ENCODE measurements at regions not wholly inside any gene's neighbourhood (a gene's known extent, or its start where the extent isn't known, plus 50 kb on each side); places are given as distances from the start of the nearest gene placed in this dataset.
"Not testable (repeated sequence)": the region's sequence is repeated elsewhere in the genome, so short reads cannot be mapped to it uniquely, and the experiment has no call there.

DNA sequence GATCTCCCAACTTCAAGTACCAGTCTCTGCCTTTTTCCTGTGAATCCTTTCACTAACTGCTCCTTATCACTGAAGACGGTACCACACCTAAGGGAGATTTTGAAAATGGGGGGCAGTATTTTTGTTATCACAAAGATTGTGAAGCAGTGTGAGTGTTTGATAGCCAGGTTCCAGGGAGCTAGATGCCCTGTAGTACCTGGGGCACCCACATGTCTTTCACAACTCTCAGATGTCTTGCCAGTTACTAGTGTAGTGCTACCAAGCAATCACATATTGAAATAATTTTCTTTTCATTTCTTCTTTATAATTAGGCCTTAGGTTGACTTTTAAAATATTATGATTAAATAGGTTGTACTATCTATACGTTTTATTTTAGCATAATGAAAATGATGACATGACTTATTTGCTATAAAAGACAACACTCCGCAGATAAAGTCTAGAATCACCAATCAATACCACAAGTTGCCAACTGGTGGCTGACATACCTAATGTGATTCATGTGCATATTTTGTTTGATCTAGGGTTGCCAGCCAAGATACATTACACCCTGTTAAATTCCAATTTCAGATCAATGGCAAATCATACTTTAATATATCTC lies 215.9 kb downstream of the EXOC5 start:
- H3K9me3 Mint-ChIP-seq (ENCODE audit: low read depth): no peaks in the 10 kb centered on the region

GRCh38 chr14:57051633-57052032 lies 217.1 kb downstream of the EXOC5 start:
- Mint-ChIP-seq H3K36me3 (no peaks in the 10 kb centered on the region), H3K4me3 (no peak overlapping the region), H3K9me3 (ENCODE audit: low read depth) (no peaks in the 10 kb centered on the region), H3K27ac (no peak overlapping the region), H3K27me3 (peaks cover 8% of the 10 kb centered on the region), H3K4me1 (no peaks in the 10 kb centered on the region)
- CTCF ChIA-PET: no interaction called here
- DNase-seq (no peak), ATAC-seq (no peak)

More for the DNA sequence above, 215.9 kb downstream of the EXOC5 start:
- H3K27ac Mint-ChIP-seq: no peak overlapping the region
- DNase-seq (no peak), ATAC-seq (no peak)
- peaks cover 8% of the 10 kb centered on the region for H3K27me3 Mint-ChIP-seq
- no peaks in the 10 kb centered on the region for H3K36me3 Mint-ChIP-seq
- no peak overlapping the region for H3K4me3 Mint-ChIP-seq
- CTCF ChIA-PET: no interaction called here
- no peaks in the 10 kb centered on the region for H3K4me1 Mint-ChIP-seq

DNA sequence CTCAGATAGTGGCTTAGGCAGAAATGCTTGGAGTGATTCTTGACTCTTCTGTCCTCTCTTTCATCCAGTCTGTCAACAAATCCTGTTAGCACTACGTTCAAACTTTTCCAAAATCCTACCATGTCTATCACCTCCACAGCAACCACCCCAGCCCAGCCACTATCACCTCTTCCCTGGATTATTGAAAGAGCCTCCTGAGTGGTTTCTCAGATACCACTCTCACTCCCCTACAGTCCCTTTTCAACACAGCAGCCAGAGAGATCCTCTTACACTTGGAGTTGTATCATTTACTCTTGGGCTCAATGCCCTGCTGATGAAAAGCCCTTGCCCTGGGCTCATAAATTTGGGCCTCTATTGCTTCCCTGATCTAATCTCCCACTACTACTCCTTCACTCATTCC lies 218.9 kb downstream of the EXOC5 start:
- DNase-seq (no peak), ATAC-seq (no peak)
- CTCF ChIA-PET: no interaction called here
- no peaks in the 10 kb centered on the region for H3K36me3 Mint-ChIP-seq
- peaks cover 8% of the 10 kb centered on the region for H3K27me3 Mint-ChIP-seq
- no peaks in the 10 kb centered on the region for H3K4me1 Mint-ChIP-seq
- H3K27ac Mint-ChIP-seq: no peak overlapping the region
- no peak overlapping the region for H3K4me3 Mint-ChIP-seq
- H3K9me3 Mint-ChIP-seq (ENCODE audit: low read depth): no peaks in the 10 kb centered on the region

GRCh38 chr14:57046175-57046574 lies 222.5 kb downstream of the EXOC5 start:
- Mint-ChIP-seq H3K36me3 (no peaks in the 10 kb centered on the region), H3K4me1 (no peaks in the 10 kb centered on the region), H3K4me3 (no peak overlapping the region), H3K9me3 (ENCODE audit: low read depth) (no peaks in the 10 kb centered on the region), H3K27ac (no peak overlapping the region), H3K27me3 (peaks cover 8% of the 10 kb centered on the region)
- CTCF ChIA-PET: interaction anchor here (0.7 kb wide), 1 partner anchor 23 kb away, joined by 3 read pairs; no protein-coding TSS in a partner anchor
- DNase-seq: no peak
- no peak for ATAC-seq

GRCh38 chr14:57044101-57044973 lies 224.4 kb downstream of the EXOC5 start:
- ATAC-seq; H3K9me3 Mint-ChIP-seq (ENCODE audit: low read depth); H3K27me3 Mint-ChIP-seq; H3K4me1 Mint-ChIP-seq; H3K4me3 Mint-ChIP-seq; H3K36me3 Mint-ChIP-seq; CTCF ChIA-PET; DNase-seq; H3K27ac Mint-ChIP-seq: not testable (repeated sequence)

DNA sequence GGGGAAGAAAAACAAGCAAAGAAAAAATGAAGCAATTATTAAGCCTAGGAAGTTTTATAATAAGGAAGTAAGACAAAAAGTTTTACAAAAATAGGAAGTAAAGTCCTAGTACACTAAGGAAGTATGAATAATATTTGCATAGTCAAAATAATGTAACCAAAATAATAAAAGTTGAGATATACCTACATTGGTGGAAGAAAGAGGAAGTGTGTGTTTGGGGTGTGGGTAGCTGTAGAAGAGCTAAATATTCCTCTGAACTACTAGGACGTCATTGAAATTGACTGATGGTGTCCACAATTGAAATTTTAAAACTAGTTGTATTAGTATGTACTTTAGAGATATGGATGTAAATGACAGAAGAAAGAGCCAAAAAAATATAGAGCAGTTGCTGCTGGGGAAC lies 228.4 kb upstream of the OTX2 start:
- Mint-ChIP-seq H3K36me3 (no peaks in the 10 kb centered on the region), H3K9me3 (ENCODE audit: low read depth) (no peaks in the 10 kb centered on the region), H3K4me3 (no peak overlapping the region), H3K27ac (no peak overlapping the region), H3K4me1 (no peaks in the 10 kb centered on the region), H3K27me3 (peaks cover 2% of the 10 kb centered on the region)
- CTCF ChIA-PET: no interaction called here
- DNase-seq: no peak
- ATAC-seq: no peak

DNA sequence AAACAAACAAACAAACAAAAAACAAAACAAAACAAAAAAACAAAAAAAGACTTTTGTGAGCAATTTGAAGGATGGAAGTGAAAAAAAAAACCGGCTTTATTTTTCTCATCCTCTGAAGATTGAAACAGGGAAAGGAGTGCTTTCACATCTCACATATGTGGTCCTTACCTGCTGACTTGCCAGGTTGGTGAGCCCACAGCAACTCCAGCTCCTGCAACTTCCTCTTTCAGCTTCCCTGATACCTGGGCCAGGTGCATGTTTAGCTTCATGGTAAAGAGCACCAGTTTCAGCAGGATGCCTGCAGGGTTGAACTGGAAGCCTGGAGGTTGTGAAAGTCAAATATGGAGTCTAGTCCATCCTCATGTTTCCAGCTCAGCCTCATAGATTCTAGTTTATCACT lies 221.2 kb upstream of the OTX2 start:
- CTCF ChIA-PET: no interaction called here
- Mint-ChIP-seq H3K27ac (no peak overlapping the region), H3K4me3 (no peak overlapping the region), H3K4me1 (no peaks in the 10 kb centered on the region), H3K36me3 (no peaks in the 10 kb centered on the region), H3K27me3 (no peaks in the 10 kb centered on the region), H3K9me3 (ENCODE audit: low read depth) (peaks cover 2% of the 10 kb centered on the region)
- ATAC-seq (no peak), DNase-seq (no peak)

- no peak for DNase-seq
- CTCF ChIA-PET: no interaction called here
- Mint-ChIP-seq H3K36me3 (no peaks in the 10 kb centered on the region), H3K4me3 (no peak overlapping the region), H3K27me3 (no peaks in the 10 kb centered on the region), H3K9me3 (ENCODE audit: low read depth) (peaks cover 2% of the 10 kb centered on the region), H3K4me1 (no peaks in the 10 kb centered on the region), H3K27ac (no peak overlapping the region)
- ATAC-seq: no peak
Observed at GRCh38 chr14:57029620-57030253, 219.5 kb upstream of the OTX2 start.

GRCh38 chr14:57025456-57025855 lies 215.2 kb upstream of the OTX2 start:
- no peaks in the 10 kb centered on the region for H3K27me3 Mint-ChIP-seq
- H3K36me3 Mint-ChIP-seq: no peaks in the 10 kb centered on the region
- ATAC-seq (no peak), DNase-seq (no peak)
- no peaks in the 10 kb centered on the region for H3K4me1 Mint-ChIP-seq
- H3K9me3 Mint-ChIP-seq (ENCODE audit: low read depth): no peaks in the 10 kb centered on the region
- CTCF ChIA-PET: no interaction called here
- H3K4me3 Mint-ChIP-seq: no peak overlapping the region
- H3K27ac Mint-ChIP-seq: no peak overlapping the region

- CTCF ChIA-PET: no interaction called here
- DNase-seq (no peak), ATAC-seq (no peak)
- no peaks in the 10 kb centered on the region for H3K9me3 Mint-ChIP-seq (ENCODE audit: low read depth)
- no peaks in the 10 kb centered on the region for H3K36me3 Mint-ChIP-seq
- H3K4me1 Mint-ChIP-seq: no peaks in the 10 kb centered on the region
- no peaks in the 10 kb centered on the region for H3K27me3 Mint-ChIP-seq
- H3K27ac Mint-ChIP-seq: no peak overlapping the region
- H3K4me3 Mint-ChIP-seq: no peak overlapping the region
Observed at GRCh38 chr14:57022608-57023007, 212.3 kb upstream of the OTX2 start.

DNA sequence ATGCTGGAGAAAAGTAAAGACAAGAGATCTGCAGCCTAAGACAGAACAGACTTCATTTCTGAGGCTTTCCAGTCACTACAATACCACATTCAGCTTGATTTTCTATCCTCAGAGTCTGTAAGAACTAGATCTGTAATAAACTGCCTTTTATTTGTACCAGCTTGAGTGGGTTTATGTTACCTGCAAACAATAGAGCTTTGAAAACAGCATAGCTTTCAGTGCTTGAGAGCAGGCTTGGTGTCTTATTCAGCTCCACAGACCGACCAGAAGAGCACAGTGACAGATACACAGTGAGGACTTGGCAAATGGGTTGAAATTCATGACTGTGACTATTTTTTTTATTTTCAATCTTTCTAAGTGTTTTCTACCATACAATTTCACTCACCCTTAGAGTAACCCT lies 207.8 kb upstream of the OTX2 start:
- no peaks in the 10 kb centered on the region for H3K27me3 Mint-ChIP-seq
- ATAC-seq: no peak
- H3K27ac Mint-ChIP-seq: no peak overlapping the region
- no peaks in the 10 kb centered on the region for H3K36me3 Mint-ChIP-seq
- no peak overlapping the region for H3K4me3 Mint-ChIP-seq
- CTCF ChIA-PET: no interaction called here
- no peak for DNase-seq
- no peaks in the 10 kb centered on the region for H3K4me1 Mint-ChIP-seq
- H3K9me3 Mint-ChIP-seq (ENCODE audit: low read depth): peaks cover 4% of the 10 kb centered on the region

GRCh38 chr14:57013987-57014386 lies 203.7 kb upstream of the OTX2 start:
- Mint-ChIP-seq H3K9me3 (ENCODE audit: low read depth) (peaks cover 4% of the 10 kb centered on the region), H3K4me3 (no peak overlapping the region), H3K36me3 (no peaks in the 10 kb centered on the region), H3K27ac (no peak overlapping the region), H3K4me1 (no peaks in the 10 kb centered on the region), H3K27me3 (peaks cover 8% of the 10 kb centered on the region)
- no peak for DNase-seq
- CTCF ChIA-PET: no interaction called here
- no peak for ATAC-seq

DNA sequence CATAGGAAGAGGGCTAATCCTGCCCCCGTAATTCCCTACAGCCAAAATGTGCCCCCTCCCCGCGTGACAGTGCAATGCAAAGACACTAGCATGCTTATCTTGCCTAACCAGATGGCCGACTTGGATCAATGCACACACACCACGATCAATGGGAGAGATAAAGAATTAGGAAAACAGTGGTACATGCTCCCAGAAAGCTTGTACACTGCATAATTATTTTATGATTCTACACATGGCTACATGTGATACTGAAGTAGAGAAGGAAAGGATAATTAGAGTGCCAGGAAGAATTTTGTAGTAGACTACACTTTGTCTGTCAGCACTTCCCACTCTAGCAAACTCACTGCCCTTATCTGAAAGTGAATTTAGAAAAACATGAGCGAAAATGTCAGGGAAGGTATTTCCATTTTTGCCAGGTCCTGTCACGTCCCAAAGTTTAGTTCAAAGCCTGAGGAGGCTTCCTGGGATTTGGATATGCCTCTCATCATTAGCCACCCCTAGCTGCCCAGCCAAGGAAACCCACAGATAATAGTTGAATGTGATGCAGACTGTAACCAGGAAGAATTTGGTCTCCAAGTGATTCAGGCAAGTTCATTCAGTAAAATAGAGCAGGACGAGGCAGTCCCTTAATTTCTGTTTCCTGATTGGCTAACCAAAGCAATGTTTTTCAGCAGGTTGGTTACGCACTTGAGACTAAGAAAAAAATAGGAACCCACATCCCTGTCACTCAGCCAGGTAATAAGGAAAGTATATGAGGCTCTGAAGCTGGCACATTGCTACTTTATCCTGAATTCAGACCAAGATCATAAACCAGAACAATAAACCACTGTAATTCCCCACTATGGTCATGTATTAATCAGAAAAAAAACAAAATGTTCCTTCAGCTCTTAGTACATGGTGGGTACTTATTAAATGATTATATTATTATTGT lies 199.6 kb upstream of the OTX2 start:
- Mint-ChIP-seq H3K9me3 (ENCODE audit: low read depth) (peaks cover 4% of the 10 kb centered on the region), H3K27ac (no peak overlapping the region), H3K27me3 (peaks cover 24% of the 10 kb centered on the region), H3K36me3 (no peaks in the 10 kb centered on the region), H3K4me1 (no peaks in the 10 kb centered on the region), H3K4me3 (no peak overlapping the region)
- CTCF ChIA-PET: no interaction called here
- ATAC-seq (no peak), DNase-seq (no peak)
